Keratinocyte (primary cell): ENCODE measurements at regions not wholly inside any gene's neighbourhood (a gene's known extent, or its start where the extent isn't known, plus 50 kb on each side); places are given as distances from the start of the nearest gene placed in this dataset.
"Not testable (repeated sequence)": the region's sequence is repeated elsewhere in the genome, so short reads cannot be mapped to it uniquely, and the experiment has no call there.

Source experiments
- DNase-seq: peaks from one replicate; pipeline ENCODE4 v3.0.0-alpha.2; 2011; ENCODE audit warnings: low read depth, missing footprints, low spot score
- FAIRE-seq: peaks from 2 replicates; lab custom pipeline; 2011; peaks lifted over from hg19 to GRCh38; lab: Jason Lieb, UNC
- H2AFZ ChIP-seq: 2 replicates; pipeline ENCODE4 v1.6.0; 2012; ENCODE audit warnings: low read length, control low read depth, inconsistent platforms; ENCODE audit not compliant: control insufficient read depth
- H3K27ac ChIP-seq: 2 replicates; pipeline ENCODE4 v1.5.1; 2011; ENCODE audit warnings: low read length; ENCODE audit not compliant: control insufficient read depth, insufficient read depth
- H3K27me3 ChIP-seq: 3 replicates; pipeline ENCODE4 v1.6.0; 2011; ENCODE audit warnings: low read length; ENCODE audit not compliant: control insufficient read depth, insufficient read depth; ENCODE audit errors: extremely low read depth
- H3K36me3 ChIP-seq, 2 experiments: 2 replicates in 1 of 2; 3 replicates in 1 of 2; pipeline ENCODE4 v1.5.1; 2011; ENCODE audit warnings: low read length in 2 of 2, mild to moderate bottlenecking in 1 of 2; ENCODE audit not compliant: control insufficient read depth in 2 of 2, insufficient read depth in 2 of 2; ENCODE audit errors: extremely low read depth in 1 of 2
- H3K4me1 ChIP-seq: 3 replicates; pipeline ENCODE4 v1.5.1; 2011; ENCODE audit warnings: low read length; ENCODE audit not compliant: control insufficient read depth, insufficient read depth; ENCODE audit errors: extremely low read depth
- H3K4me2 ChIP-seq: 3 replicates; pipeline ENCODE4 v1.6.0; 2011; ENCODE audit warnings: low read depth, low read length; ENCODE audit not compliant: control insufficient read depth, insufficient read depth; ENCODE audit errors: extremely low read depth
- H3K4me3 ChIP-seq, 3 experiments: fragments of 200-600 bp in 1 of 3; sonication (generic) in 1 of 3; 2 replicates in 2 of 3; 3 replicates in 1 of 3; pipeline ENCODE4 v1.5.1; 2011 to 2016; ENCODE audit warnings: low read length in 3 of 3, mild to moderate bottlenecking in 3 of 3, control low read depth in 2 of 3, inconsistent platforms in 1 of 3, low read depth in 1 of 3, mixed read lengths in 1 of 3, mixed run types in 1 of 3, moderate library complexity in 1 of 3; ENCODE audit not compliant: control insufficient read depth in 2 of 3, insufficient read depth in 2 of 3; ENCODE audit errors: extremely low read depth in 1 of 3
- H3K79me2 ChIP-seq: 2 replicates; pipeline ENCODE4 v1.6.0; 2012; ENCODE audit warnings: low read length; ENCODE audit not compliant: control insufficient read depth, insufficient read depth
- H3K9ac ChIP-seq: 3 replicates; pipeline ENCODE4 v1.6.0; 2011; ENCODE audit warnings: low read length; ENCODE audit not compliant: control insufficient read depth, insufficient read depth; ENCODE audit errors: extremely low read depth
- H3K9me1 ChIP-seq: 3 replicates; pipeline ENCODE4 v1.6.0; 2011; ENCODE audit warnings: low read length; ENCODE audit not compliant: control insufficient read depth, insufficient read depth; ENCODE audit errors: extremely low read depth
- H3K9me3 ChIP-seq: 2 replicates; pipeline ENCODE4 v1.5.1; 2012; ENCODE audit warnings: low read depth, low read length; ENCODE audit not compliant: control insufficient read depth
- H4K20me1 ChIP-seq: 3 replicates; pipeline ENCODE4 v1.6.0; 2011; ENCODE audit warnings: low read length; ENCODE audit not compliant: control insufficient read depth, insufficient read depth; ENCODE audit errors: extremely low read depth
- CTCF ChIP-seq, 3 experiments: IDR thresholded peaks in 1 of 3; conservative IDR thresholded peaks in 1 of 3; optimal IDR thresholded peaks in 1 of 3; 2 replicates in 2 of 3; 3 replicates in 1 of 3; pipeline versions ENCODE3 to v1.5.1; 2011; ENCODE audit warnings: low read length in 3 of 3, mild to moderate bottlenecking in 3 of 3, moderate library complexity in 2 of 3, control low read depth in 1 of 3, inconsistent platforms in 1 of 3; ENCODE audit not compliant: insufficient read depth in 2 of 3; ENCODE audit errors: extremely low read depth in 1 of 3
- EZH2 ChIP-seq: IDR thresholded peaks from one replicate; pipeline ENCODE4 v1.6.1; 2012; ENCODE audit warnings: inconsistent platforms, mild to moderate bottlenecking, low read length, moderate library complexity
- dilution Hi-C: fragments of 300-500 bp; cut with MboI; formaldehyde crosslinking; loops from one replicate; pipeline ENCODE4 v1.7.0; 2020; ENCODE audit warnings: low sequenced_read_pairs; ENCODE audit not compliant: extremely low pct_ligation_motif_present

GRCh38 chr22:48757985-48758561 lies 1069.6 kb downstream of the BRD1 start:
- Histone ChIP-seq H4K20me1 (no peaks in the 10 kb centered on the region), H3K4me2 (no peak overlapping the region), H2AFZ (no peak overlapping the region), H3K9ac (no peak overlapping the region), H3K27me3 (no peaks in the 10 kb centered on the region), H3K4me1 (no peaks in the 10 kb centered on the region), H3K36me3 (no peaks in the 10 kb centered on the region), H3K4me3 (no peak overlapping the region), H3K79me2 (no peaks in the 10 kb centered on the region), H3K27ac (no peak overlapping the region), H3K9me1 (no peaks in the 10 kb centered on the region), H3K9me3 (peaks cover 34% of the 10 kb centered on the region)
- FAIRE-seq = no peak
- no peak for DNase-seq
- dilution Hi-C loops = no loop called here
- TF ChIP-seq CTCF (optimal IDR thresholded peaks at IDR 0.05 in 1 of 3, IDR thresholded peaks at IDR 0.05 in 1 of 3, conservative IDR thresholded peaks at IDR 0.05 in 1 of 3; ENCODE audit: extremely low read depth in 1 of 3, insufficient read depth in 2 of 3, low read length in 3 of 3) (no peak), EZH2 (no peak)

GRCh38 chr22:48757581-48757980 lies 1070.1 kb downstream of the BRD1 start:
- Histone ChIP-seq H3K4me2 (no peak overlapping the region), H3K4me1 (no peaks in the 10 kb centered on the region), H3K4me3 (no peak overlapping the region), H3K9me3 (peaks cover 34% of the 10 kb centered on the region), H3K79me2 (no peaks in the 10 kb centered on the region), H2AFZ (no peak overlapping the region), H3K27ac (no peak overlapping the region), H3K36me3 (no peaks in the 10 kb centered on the region), H3K27me3 (no peaks in the 10 kb centered on the region), H3K9ac (no peak overlapping the region), H3K9me1 (no peaks in the 10 kb centered on the region), H4K20me1 (no peaks in the 10 kb centered on the region)
- dilution Hi-C loops = no loop called here
- FAIRE-seq = no peak
- no peak for TF ChIP-seq CTCF (optimal IDR thresholded peaks at IDR 0.05 in 1 of 3, IDR thresholded peaks at IDR 0.05 in 1 of 3, conservative IDR thresholded peaks at IDR 0.05 in 1 of 3; ENCODE audit: extremely low read depth in 1 of 3, insufficient read depth in 2 of 3, low read length in 3 of 3)
- TF ChIP-seq EZH2 = no peak
- no peak for DNase-seq

- H2AFZ ChIP-seq, H3K36me3 ChIP-seq, H3K79me2 ChIP-seq, H3K4me2 ChIP-seq, dilution Hi-C loops, DNase-seq, FAIRE-seq, H3K4me3 ChIP-seq, H3K4me1 ChIP-seq, H3K27me3 ChIP-seq, H3K9me1 ChIP-seq, H3K9ac ChIP-seq, H4K20me1 ChIP-seq, H3K27ac ChIP-seq: not testable (repeated sequence)
- H3K9me3 ChIP-seq = peaks cover 34% of the 10 kb centered on the region
Measured at GRCh38 chr22:48757135-48757534, 1070.5 kb downstream of the BRD1 start.
